22Rv1 (cell line): ENCODE measurements at regions not wholly inside any gene's neighbourhood (a gene's known extent, or its start where the extent isn't known, plus 50 kb on each side); places are given as distances from the start of the nearest gene placed in this dataset.

Experiments used
- ZFX ChIP-seq: fragments of 450-650 bp; IDR thresholded peaks from 2 replicates; pipeline ENCODE4 v1.6.1; 2017; ENCODE audit warnings: antibody characterized with exemption, borderline replicate concordance
- TF ChIP-seq, protein P1 (sequence below): fragments of 450-650 bp; IDR thresholded peaks from 2 replicates; pipeline ENCODE4 v1.5.1; 2017; ENCODE audit warnings: mild to moderate bottlenecking

DNA sequence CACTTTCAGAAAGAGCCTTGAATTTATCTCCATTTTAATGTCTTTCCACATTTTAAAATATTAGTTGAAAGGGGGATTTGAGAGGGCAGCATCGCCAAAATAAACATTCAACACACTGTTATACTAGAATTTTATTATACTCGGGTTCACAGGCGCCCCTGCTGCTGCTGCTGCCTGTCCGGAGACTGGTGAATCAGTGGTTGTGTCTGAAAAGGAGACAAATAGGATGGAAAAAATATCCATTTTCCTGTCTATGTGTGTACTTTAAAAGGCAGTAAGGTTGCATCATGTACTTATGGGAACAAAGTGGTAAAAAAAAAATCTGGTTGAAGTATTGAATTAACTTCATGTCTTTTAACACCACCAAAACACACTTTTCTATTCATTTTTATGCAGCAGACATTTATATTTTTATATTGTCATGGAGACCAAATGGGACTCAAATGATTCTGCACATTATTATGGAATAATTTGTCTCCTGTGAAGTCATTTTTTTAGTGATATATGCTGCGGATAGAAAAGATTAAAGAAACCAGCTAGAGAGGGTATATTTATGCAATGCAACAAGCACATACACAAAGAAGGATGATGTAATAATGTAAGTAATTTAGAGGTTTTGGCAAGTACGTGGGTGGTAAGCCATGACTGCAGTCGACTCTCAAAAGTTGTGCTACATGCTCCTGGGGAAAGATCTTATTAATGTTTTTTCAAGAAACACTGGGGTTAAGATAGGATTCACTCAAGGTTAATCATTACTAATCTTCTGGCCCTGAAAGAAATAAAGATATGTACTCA, 759.0 kb upstream of the SOX9 start:
- TF ChIP-seq, protein P1, sequence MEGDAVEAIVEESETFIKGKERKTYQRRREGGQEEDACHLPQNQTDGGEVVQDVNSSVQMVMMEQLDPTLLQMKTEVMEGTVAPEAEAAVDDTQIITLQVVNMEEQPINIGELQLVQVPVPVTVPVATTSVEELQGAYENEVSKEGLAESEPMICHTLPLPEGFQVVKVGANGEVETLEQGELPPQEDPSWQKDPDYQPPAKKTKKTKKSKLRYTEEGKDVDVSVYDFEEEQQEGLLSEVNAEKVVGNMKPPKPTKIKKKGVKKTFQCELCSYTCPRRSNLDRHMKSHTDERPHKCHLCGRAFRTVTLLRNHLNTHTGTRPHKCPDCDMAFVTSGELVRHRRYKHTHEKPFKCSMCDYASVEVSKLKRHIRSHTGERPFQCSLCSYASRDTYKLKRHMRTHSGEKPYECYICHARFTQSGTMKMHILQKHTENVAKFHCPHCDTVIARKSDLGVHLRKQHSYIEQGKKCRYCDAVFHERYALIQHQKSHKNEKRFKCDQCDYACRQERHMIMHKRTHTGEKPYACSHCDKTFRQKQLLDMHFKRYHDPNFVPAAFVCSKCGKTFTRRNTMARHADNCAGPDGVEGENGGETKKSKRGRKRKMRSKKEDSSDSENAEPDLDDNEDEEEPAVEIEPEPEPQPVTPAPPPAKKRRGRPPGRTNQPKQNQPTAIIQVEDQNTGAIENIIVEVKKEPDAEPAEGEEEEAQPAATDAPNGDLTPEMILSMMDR = no peak
- TF ChIP-seq ZFX = no peak
